ENCODE measurements at regions not wholly inside any gene's neighbourhood (a gene's known extent, or its start where the extent isn't known, plus 50 kb on each side); places are given as distances from the start of the nearest gene placed in this dataset.

GRCh38 chr21:27421654-27422053, 454.8 kb upstream of the ADAMTS5 start:
- TF ChIP-seq EZH2 (IDR thresholded peaks at IDR 0.05; ENCODE audit: borderline replicate concordance, low read depth, low read length, severe bottlenecking) (no peak), CTCF (IDR thresholded peaks at IDR 0.05; ENCODE audit: borderline replicate concordance, extremely low read depth, low read length, poor library complexity, severe bottlenecking) (no peak)
- Histone ChIP-seq H3K27ac (ENCODE audit: low read length) (no peak overlapping the region), H3K4me2 (ENCODE audit: insufficient read depth, low read length) (no peak overlapping the region), H3K36me3 (ENCODE audit: insufficient read depth, low read length) (no peaks in the 10 kb centered on the region), H3K4me3 (ENCODE audit: low read depth in 1 of 2, low read length in 2 of 2) (no peak overlapping the region), H3K9me3 (ENCODE audit: insufficient read depth, low read length, severe bottlenecking) (no peaks in the 10 kb centered on the region), H3K79me2 (ENCODE audit: insufficient read depth, low read length) (no peaks in the 10 kb centered on the region), H3K4me1 (ENCODE audit: insufficient read depth, low read length) (peaks cover 19% of the 10 kb centered on the region), H2AFZ (ENCODE audit: low read depth, low read length) (no peak overlapping the region), H3K9ac (ENCODE audit: low read depth, low read length) (no peak overlapping the region), H3K27me3 (ENCODE audit: insufficient read depth, low read length, poor library complexity) (no peaks in the 10 kb centered on the region), H4K20me1 (ENCODE audit: insufficient read depth, low read length) (no peaks in the 10 kb centered on the region)
- ATAC-seq (ENCODE audit: insufficient read depth, low read depth): no peak
- no peak for DNase-seq

GRCh38 chr21:27419153-27419552, 452.3 kb upstream of the ADAMTS5 start:
- Histone ChIP-seq H3K9ac (ENCODE audit: low read depth, low read length) (no peak overlapping the region), H3K36me3 (ENCODE audit: insufficient read depth, low read length) (no peaks in the 10 kb centered on the region), H3K27ac (ENCODE audit: low read length) (no peak overlapping the region), H2AFZ (ENCODE audit: low read depth, low read length) (no peak overlapping the region), H3K4me3 (ENCODE audit: low read depth in 1 of 2, low read length in 2 of 2) (no peak overlapping the region), H3K79me2 (ENCODE audit: insufficient read depth, low read length) (no peaks in the 10 kb centered on the region), H3K4me2 (ENCODE audit: insufficient read depth, low read length) (no peak overlapping the region), H4K20me1 (ENCODE audit: insufficient read depth, low read length) (no peaks in the 10 kb centered on the region), H3K4me1 (ENCODE audit: insufficient read depth, low read length) (no peaks in the 10 kb centered on the region), H3K9me3 (ENCODE audit: insufficient read depth, low read length, severe bottlenecking) (no peaks in the 10 kb centered on the region), H3K27me3 (ENCODE audit: insufficient read depth, low read length, poor library complexity) (no peaks in the 10 kb centered on the region)
- TF ChIP-seq CTCF (IDR thresholded peaks at IDR 0.05; ENCODE audit: borderline replicate concordance, extremely low read depth, low read length, poor library complexity, severe bottlenecking) (no peak), EZH2 (IDR thresholded peaks at IDR 0.05; ENCODE audit: borderline replicate concordance, low read depth, low read length, severe bottlenecking) (no peak)
- ATAC-seq (ENCODE audit: insufficient read depth, low read depth) (no peak), DNase-seq (no peak)

GRCh38 chr21:27418346-27418745, 451.5 kb upstream of the ADAMTS5 start:
- no peaks in the 10 kb centered on the region for H3K9me3 ChIP-seq (ENCODE audit: insufficient read depth, low read length, severe bottlenecking)
- H4K20me1 ChIP-seq (ENCODE audit: insufficient read depth, low read length): no peaks in the 10 kb centered on the region
- no peaks in the 10 kb centered on the region for H3K36me3 ChIP-seq (ENCODE audit: insufficient read depth, low read length)
- H3K4me2 ChIP-seq (ENCODE audit: insufficient read depth, low read length): no peak overlapping the region
- H3K4me3 ChIP-seq (ENCODE audit: low read depth in 1 of 2, low read length in 2 of 2): no peak overlapping the region
- ATAC-seq (ENCODE audit: insufficient read depth, low read depth) (no peak), DNase-seq (no peak)
- H3K9ac ChIP-seq (ENCODE audit: low read depth, low read length): no peak overlapping the region
- no peaks in the 10 kb centered on the region for H3K27me3 ChIP-seq (ENCODE audit: insufficient read depth, low read length, poor library complexity)
- H2AFZ ChIP-seq (ENCODE audit: low read depth, low read length): no peak overlapping the region
- H3K79me2 ChIP-seq (ENCODE audit: insufficient read depth, low read length): no peaks in the 10 kb centered on the region
- H3K4me1 ChIP-seq (ENCODE audit: insufficient read depth, low read length): no peaks in the 10 kb centered on the region
- H3K27ac ChIP-seq (ENCODE audit: low read length): no peak overlapping the region
- TF ChIP-seq CTCF (IDR thresholded peaks at IDR 0.05; ENCODE audit: borderline replicate concordance, extremely low read depth, low read length, poor library complexity, severe bottlenecking): no peak
- no peak for TF ChIP-seq EZH2 (IDR thresholded peaks at IDR 0.05; ENCODE audit: borderline replicate concordance, low read depth, low read length, severe bottlenecking)

GRCh38 chr21:27412530-27412929, 445.6 kb upstream of the ADAMTS5 start:
- H3K4me2 ChIP-seq (ENCODE audit: insufficient read depth, low read length): no peak overlapping the region
- no peak for ATAC-seq (ENCODE audit: insufficient read depth, low read depth)
- H3K79me2 ChIP-seq (ENCODE audit: insufficient read depth, low read length): no peaks in the 10 kb centered on the region
- no peak for TF ChIP-seq EZH2 (IDR thresholded peaks at IDR 0.05; ENCODE audit: borderline replicate concordance, low read depth, low read length, severe bottlenecking)
- no peak for TF ChIP-seq CTCF (IDR thresholded peaks at IDR 0.05; ENCODE audit: borderline replicate concordance, extremely low read depth, low read length, poor library complexity, severe bottlenecking)
- no peaks in the 10 kb centered on the region for H3K9me3 ChIP-seq (ENCODE audit: insufficient read depth, low read length, severe bottlenecking)
- H3K27ac ChIP-seq (ENCODE audit: low read length): no peak overlapping the region
- no peak overlapping the region for H2AFZ ChIP-seq (ENCODE audit: low read depth, low read length)
- H3K9ac ChIP-seq (ENCODE audit: low read depth, low read length): no peak overlapping the region
- H3K4me3 ChIP-seq (ENCODE audit: low read depth in 1 of 2, low read length in 2 of 2): no peak overlapping the region
- H3K4me1 ChIP-seq (ENCODE audit: insufficient read depth, low read length): no peaks in the 10 kb centered on the region
- no peak for DNase-seq
- no peaks in the 10 kb centered on the region for H3K27me3 ChIP-seq (ENCODE audit: insufficient read depth, low read length, poor library complexity)
- H3K36me3 ChIP-seq (ENCODE audit: insufficient read depth, low read length): no peaks in the 10 kb centered on the region
- H4K20me1 ChIP-seq (ENCODE audit: insufficient read depth, low read length): no peaks in the 10 kb centered on the region
